CD1c-positive myeloid dendritic cell (primary cell): ENCODE measurements at regions not wholly inside any gene's neighbourhood (a gene's known extent, or its start where the extent isn't known, plus 50 kb on each side); places are given as distances from the start of the nearest gene placed in this dataset.
"Not testable (repeated sequence)": the region's sequence is repeated elsewhere in the genome, so short reads cannot be mapped to it uniquely, and the experiment has no call there.

Experiments
- DNase-seq: peaks from one replicate; pipeline ENCODE4 v3.0.0-alpha.2; 2016; ENCODE audit errors: extremely low spot score

DNA sequence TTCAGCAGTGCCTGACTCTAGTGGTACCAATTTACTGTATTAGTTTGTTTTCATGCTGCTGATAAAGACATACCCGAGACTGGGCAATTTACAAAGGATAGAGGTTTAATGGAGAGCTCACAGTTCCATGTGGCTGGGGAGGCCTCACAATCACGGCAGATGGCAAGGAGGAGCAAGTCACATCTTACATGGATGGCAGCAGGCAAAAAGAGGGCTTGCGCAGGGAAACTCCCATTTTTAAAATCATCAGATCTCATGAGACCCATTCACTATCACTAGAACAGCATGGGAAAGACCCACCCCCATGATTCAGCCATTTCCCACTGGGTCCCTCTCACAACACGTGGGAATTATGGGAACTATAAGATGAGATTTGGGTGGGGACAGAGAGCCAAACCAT is 243.7 kb upstream of the KLF3 start:
- not testable (repeated sequence) for DNase-seq

DNA sequence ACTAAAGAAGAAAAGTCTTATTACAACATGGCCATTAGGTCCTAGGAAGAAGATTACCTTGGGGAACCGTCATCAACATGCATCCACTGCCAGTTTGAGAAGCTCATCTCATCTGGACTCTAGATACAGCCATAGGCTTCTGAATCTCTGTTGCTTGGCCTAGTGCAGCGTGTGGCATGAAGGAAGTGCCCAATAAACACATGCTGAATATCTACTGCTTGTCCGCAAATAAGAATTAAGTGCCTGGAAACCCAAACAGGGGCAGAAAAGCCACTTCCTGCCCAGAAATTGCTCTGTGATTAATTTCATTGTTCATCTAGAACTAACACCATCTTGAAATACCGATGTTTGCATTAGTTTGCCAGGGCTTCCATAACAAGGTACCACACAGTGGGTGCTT is 241.1 kb upstream of the KLF3 start:
- DNase-seq: no peak

GRCh38 chr4:38424151-38424871 is 239.7 kb upstream of the KLF3 start:
- no peak for DNase-seq

GRCh38 chr4:38426532-38426931 is 237.5 kb upstream of the KLF3 start:
- DNase-seq: no peak

GRCh38 chr4:38430841-38431240 is 233.2 kb upstream of the KLF3 start:
- DNase-seq: no peak

GRCh38 chr4:38442073-38442788 is 221.8 kb upstream of the KLF3 start:
- no peak for DNase-seq

DNA sequence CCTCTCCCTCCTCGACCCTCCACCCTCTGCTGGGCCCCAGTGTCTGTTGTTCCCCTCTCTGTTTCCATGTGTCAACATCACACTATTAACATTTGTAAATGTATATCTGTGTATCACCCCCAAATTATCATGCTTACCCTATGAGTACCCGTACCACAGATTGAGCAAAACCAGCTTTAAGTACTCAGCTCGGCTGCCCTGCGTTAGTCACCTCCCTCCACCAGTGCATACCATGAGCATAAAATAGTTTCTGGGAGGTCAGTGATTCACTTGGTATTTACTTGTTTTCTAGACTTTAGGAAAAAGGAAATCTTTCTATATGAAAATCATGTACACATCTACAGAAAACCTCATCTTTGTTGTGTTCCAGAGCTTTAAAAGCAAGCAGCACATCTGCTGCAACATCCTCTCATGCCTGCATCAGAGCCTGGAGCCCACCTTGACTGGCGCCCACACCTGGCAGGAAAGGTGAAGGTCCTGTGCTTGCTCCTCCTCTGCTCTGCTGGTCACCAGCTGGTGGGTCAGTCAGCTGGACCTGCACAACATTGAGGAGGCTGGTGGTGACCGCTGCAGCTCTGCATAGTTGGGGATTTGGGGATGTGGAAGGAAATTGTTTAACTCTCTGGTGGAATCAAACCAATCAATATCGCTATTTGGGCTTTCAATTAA is 214.4 kb upstream of the KLF3 start:
- no peak for DNase-seq

DNA sequence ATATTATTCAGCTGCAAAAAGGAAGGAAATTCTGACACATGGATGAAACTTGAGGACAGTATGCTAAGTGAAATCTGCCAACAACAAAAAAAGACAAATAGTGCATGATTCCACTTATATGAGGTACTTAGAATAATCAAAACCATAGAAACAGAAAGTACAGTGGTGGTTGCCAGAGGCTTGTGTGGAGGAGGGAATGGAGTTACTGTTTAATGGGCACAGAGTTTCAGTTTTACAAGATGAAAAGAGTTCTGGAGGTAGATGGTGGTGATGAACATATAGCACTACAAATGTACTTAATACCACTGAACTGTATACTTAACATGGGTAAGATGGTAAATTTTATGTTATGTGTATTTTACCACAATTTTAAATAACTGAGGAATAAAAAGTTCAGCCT is 212.0 kb upstream of the KLF3 start:
- DNase-seq: no peak

DNA sequence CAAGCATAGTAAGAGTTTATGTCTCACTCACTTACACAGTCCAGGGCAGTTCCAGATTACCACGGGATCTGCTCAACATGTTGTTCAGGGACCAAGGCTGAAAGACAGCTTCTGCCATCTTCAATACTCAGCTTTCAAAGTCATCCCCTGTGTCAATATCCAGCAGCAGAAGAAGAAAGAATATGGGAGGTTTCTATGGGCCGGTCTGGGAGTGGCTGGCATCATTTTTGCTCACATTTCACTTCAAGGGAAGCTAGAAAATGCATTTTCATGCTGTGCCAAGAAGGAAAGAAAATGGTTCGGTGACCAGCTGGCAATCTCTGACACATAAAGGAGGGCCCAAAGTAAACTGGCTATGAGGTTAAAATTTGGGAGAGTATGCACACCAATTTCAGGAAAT is 211.5 kb upstream of the KLF3 start:
- DNase-seq: no peak

DNA sequence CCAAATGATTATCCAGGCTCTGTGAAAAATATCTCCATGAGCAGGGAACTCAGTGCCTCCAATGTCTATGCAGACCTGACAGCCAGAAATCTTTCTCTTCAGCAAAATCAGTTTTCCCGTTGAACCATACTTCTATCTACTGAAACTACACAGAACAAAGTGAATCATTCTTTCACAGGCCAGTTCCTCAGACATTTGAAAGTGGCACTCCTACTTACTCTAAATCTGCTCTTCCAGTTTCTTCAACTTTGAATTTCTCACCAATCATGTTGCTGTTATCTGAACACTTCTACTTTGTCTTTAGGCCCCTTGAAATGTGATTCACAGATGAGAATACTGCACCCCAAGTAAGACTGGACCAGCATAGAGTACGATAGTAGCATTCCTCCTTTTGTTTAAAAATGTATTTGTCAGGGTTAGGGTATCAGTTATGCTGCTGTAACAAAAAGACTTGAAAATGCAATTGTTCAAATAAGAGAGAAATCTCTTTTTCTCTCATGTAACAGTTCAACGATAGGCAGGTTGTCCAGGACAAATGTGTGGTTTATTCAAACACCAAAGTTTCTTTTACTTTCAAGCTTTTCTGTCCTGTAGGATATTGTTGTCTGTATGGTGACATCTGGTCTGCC is 210.6 kb upstream of the KLF3 start:
- DNase-seq: no peak

DNA sequence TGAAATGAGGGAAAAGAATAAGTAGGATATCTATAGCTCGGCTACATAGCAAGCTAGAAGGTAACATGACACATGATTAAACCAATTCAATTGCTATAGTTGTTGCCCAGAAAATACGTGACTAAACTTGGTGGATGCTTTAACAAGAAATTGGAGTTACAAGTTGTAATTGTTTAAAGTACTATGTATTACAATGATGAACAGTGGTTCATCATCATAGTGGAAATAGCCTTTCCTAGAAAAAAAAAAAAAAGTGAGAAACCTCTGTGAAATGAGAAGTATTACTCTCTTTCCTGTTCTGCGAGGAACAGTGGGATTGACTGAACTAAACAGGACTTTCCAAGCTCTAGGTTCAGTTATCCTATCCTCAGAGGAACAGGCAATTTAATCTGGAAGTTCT is 209.7 kb upstream of the KLF3 start:
- no peak for DNase-seq

GRCh38 chr4:38455092-38455862 is 208.7 kb upstream of the KLF3 start:
- DNase-seq: peak; percentile 8

DNA sequence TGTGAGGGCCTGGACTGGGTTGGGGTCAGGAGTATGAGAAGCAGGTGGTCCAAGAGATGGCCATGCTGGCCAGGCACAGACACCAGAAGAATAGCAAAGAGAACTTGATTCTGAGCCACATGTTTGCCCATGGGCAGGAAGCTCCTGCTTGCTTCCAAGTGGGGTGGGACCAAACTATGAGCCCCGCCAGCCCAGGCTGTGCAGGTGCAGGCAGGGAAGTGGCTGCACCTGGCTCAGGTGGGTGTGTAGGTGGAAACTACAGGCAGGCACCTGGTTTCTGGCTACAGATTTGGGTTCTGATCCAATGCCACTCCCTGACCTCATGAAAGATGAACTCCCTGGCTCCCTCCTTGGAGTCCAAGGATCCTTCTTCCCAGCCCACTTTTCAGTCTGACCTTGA is 207.9 kb upstream of the KLF3 start:
- no peak for DNase-seq

GRCh38 chr4:38461342-38461741 is 202.7 kb upstream of the KLF3 start:
- DNase-seq: no peak

- DNase-seq: no peak
These were observed 201.5 kb upstream of the KLF3 start for GRCh38 chr4:38462367-38463055.

DNA sequence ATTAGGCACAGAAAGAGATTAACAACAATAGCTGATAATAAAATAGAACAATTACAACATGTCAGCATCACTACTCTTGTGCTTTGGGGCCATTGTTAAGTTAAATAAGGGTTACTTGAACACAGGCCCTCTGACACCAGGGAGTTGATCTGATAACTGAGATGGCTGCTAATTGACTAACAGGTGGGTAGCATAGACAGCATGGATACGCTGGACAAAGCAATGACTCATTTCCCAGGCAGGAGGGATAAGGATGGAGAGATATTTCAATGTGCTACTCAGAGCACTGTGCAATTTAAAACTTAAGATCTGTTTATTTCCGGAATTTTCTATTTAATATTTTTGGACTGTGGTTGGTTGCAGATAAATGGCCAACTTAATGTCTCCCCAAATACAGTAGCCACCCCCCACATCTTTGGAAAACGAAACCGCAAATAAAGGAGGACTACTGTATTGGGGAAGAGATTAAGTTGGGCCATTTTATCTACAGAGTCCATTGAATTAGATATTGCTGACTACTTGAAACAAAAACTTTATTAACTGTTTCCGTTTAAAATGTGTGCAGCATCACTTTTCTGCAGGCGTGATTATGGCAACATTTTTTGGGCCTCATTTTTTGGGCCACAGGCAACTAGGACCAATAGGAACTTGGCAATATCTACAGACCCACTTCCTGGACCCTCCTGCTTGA is 200.6 kb upstream of the KLF3 start:
- DNase-seq: no peak

- DNase-seq: no peak
These were observed 199.7 kb upstream of the KLF3 start for GRCh38 chr4:38464328-38464727.

DNA sequence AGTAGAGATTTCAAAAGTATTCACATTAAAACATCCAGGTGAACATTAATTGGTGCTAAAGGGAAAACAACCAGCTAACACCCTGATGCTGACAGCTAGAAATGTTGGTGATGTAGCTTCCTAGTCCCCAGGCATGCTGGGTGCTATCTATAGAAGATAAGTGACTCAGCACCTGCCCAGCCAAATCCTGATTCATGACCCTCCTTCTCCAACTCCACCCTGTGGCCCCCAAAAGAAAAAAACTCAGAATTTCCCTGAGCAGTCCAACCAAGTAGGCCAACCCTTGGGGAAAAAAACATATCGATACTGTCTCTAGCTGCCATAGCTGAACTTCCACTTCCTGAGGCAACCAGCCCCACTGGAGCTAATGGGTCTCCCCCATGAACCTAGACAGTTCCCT is 197.6 kb upstream of the KLF3 start:
- DNase-seq: no peak

DNA sequence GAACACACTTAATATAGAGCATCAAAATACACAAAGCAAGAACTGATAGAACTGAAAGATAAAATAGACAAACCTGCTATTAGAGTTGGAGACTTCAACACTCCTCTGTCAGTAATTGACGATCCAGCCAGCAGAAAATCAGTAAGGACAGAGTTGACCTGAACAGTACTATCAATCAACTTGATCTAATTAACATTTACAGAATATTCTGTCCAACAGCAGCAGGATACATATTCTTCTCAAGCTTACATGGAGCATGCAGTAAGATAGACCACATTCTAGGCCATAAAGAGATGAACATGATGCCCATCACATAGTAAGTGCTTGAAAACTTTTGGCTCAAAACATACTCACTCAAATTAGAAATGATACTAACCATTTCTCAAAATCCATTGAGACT is 196.7 kb upstream of the KLF3 start:
- DNase-seq: no peak

DNA sequence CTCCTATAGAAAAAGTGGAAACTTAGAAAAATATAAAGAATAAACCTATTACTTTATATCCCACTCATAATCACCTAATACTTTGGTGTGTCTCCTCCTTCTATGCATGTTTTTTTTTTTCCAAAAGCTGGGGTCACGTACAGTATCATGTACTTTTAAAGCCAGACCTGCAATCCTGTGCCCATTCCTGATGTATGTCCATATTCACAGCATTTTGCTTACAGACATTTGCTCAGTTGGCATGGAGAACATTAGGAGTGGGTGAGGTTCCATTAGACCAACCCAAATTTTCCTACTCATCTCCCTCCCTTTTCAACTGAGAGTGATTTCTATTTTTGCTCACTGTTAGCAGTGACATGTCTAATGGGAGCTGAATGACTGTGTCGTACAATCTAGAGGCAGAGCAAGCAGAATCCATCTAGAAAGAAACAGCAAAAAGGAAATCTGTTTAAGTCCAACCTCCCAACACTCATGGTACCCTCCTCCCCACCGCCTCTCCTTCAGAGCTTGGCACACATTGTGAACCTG is 195.6 kb upstream of the KLF3 start:
- DNase-seq: no peak
